Activated T-cell treated with anti-CD3 and anti-CD28 coated beads for 24 hours (primary cell): ENCODE measurements at regions not wholly inside any gene's neighbourhood (a gene's known extent, or its start where the extent isn't known, plus 50 kb on each side); places are given as distances from the start of the nearest gene placed in this dataset.

Experiments used
- DNase-seq: peaks from one replicate; pipeline ENCODE4 v3.0.0-alpha.2; 2020; ENCODE audit warnings: low read depth

GRCh38 chr2:240287011-240287410 lies 146.6 kb upstream of the OTOS start:
- DNase-seq = no peak

GRCh38 chr2:240287496-240288086 lies 147.1 kb upstream of the OTOS start:
- no peak for DNase-seq

- DNase-seq = no peak
Measured at GRCh38 chr2:240288087-240288521, 147.4 kb upstream of the GPC1 start.

GRCh38 chr2:240289701-240290431 lies 145.6 kb upstream of the GPC1 start:
- DNase-seq = no peak

DNA sequence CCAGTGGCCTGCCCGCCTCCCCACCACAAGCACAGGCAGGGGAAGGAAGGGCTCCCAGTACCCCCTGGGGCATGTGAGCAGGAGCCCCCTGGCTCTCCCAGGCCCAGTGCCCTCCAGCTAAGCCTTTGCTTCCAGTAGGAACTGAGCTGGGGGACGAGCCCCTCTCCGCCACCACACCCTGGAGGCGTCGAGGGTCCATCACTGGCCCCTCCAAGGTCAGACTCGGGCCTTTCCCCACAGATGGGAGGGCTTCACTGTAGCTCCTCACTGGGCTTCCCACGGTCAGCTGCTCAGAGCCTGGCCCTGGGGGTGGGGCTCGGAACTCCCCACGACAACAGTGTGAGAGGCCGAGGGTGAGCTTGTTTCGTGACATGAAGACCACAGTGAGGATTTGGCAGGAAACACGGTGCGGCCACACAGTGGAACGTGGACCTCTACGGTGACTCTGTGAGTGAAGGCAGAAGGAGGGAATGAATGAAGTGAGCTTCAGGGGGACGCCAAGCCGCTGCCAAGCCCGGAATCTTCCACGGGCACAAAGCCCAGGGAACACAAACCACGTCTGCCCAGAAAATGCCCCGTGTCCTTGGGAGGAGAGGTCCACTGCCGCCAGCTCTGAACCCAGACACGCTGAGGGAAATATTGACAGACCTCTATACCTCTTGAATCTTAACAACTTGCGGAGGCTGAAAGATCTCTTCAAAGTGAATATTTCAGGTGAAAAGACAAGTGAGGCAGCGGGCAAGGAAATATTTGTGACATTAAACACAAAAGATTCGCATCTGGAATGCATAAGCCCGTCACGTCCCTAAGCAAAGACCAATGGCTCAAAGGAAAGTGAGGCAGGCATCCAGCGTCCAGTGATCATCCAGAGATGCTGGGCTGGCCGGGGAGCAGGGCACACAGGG lies 144.8 kb upstream of the GPC1 start:
- DNase-seq = no peak

GRCh38 chr2:240291337-240292034 lies 144.0 kb upstream of the GPC1 start:
- DNase-seq = no peak

- DNase-seq = no peak
Measured at GRCh38 chr2:240292035-240292574, 143.4 kb upstream of the GPC1 start.

DNA sequence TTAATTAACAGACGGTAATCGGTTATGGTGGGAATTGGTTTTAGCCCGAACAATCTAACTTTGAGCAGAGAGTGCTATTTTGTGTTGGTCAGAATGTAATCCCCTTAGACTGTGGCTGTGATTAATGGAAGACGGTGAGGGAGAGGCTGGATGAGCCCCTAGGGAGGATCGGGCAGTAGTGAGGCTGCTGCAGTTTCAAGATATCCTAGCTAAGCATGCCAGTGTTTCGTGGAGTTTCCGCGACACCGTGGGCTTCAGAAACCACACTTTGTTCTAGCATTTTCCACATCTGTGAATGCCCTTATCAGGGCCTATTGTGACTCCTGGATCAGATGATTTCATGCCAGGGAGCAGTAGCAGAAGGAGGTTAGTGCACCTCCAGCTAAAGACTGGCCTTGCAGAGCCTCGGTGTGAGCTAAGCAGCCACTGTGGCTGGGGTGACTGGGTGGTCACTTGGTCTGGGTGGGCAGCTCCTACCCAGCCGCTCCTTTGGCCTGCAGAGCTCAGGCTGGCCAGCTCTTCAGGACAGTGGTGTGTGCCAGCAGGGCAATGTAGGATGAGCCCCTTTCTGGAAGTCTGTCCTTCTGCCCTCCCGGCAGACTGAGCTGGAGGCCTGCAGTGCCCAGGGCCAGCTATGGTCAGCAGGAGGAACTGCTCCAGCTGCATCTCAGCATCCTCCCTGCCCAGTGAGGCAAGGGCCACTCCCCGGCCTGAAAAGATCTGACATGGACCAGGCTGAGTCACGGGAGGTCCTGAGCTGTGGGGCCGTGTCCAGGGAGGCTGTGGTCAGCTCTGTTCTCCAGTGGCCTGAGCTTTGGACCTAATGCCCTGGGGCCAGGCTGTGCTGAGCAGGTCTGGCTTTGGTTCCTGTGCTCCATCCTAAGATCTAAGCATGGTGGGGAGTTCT lies 142.6 kb upstream of the GPC1 start:
- DNase-seq = no peak

DNA sequence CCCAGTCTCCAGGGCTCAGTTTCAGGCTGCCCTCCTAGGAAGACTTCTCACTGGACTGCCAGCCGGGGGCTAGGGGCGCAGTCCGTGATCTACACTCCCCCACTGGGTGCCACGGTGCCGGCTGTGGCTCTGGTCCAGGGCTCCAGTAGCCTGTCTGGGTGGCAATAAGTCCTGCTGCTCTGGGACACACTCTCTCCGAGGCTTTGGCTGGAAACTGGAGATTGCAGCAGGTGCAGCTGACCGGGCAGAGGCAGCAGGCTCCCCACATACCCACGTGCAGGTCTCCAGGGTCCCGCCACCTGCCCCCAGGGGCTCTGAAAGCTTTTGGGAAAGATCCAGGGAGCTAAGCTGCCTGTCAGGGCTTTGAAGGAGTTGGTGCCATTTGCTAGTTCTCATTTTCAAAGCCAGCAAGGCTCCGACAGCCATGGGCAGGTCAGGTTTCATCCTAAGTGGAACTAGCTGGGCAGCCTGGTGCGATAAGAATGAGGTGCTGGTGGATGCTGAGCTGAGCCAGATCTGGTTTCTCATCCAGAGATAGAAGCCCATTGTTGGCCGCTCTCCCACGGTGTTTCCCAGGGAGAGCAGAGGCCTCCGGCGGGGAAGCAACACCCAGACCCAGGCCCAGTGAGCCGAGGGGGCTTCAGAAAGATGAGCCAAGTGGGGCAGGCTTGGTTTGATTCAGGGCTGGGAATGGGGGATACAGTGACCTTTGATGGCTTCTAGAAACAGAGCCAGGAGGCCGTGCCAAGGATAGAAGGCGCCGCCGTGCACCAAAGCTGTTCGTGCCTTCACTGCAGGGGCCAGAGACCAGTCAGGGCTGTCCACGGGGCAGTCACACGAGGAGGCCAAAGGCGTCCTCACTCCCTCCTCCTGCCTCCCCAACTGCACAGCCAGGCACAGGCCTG lies 141.7 kb upstream of the GPC1 start:
- DNase-seq = no peak

GRCh38 chr2:240294514-240294913 lies 140.9 kb upstream of the GPC1 start:
- DNase-seq = no peak

- DNase-seq = no peak
Measured at GRCh38 chr2:240295256-240296103, 140.0 kb upstream of the GPC1 start.

GRCh38 chr2:240296104-240296406 lies 139.4 kb upstream of the GPC1 start:
- no peak for DNase-seq

DNA sequence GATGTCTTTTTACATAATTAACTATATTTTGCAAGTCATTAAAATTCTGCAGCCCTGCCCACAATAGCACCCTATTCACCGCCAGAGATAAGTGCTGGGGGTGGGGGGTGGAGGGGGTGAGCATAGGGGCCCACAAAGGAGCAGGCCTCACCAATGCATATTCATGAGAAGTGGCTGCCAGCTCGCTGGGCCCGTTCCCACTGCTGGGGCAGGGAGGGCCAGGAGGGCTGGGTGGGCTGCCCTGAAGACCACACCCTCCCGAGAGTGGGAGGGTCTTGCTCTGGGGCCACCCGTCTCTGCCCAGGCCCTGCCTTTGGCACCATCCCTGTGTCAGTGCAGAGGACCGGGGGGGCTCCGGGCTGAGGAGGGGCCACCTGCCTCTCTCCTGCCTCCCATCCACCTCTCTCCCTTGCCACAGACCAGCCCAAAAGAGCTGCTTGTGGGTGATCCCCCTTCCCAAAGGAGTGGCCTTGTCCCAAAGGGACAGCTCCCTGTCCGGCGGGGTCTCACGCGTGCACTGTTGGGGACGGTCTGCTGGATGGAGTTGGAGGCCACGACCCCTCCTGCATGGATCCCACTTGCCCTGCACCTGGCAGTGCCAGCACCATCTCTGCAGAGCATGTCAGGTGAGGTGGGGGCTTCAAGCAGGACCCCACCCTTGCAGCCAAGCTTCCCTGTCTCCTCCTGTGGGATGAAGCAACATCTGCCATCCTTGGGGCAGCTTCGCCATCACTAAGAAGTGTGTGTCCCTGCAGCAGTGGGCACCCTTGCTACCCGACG lies 138.8 kb upstream of the GPC1 start:
- DNase-seq = no peak

GRCh38 chr2:240297256-240298116 lies 138.0 kb upstream of the GPC1 start:
- DNase-seq = no peak

GRCh38 chr2:240298117-240298790 lies 137.2 kb upstream of the GPC1 start:
- DNase-seq = no peak

GRCh38 chr2:240298803-240299709 lies 136.4 kb upstream of the GPC1 start:
- DNase-seq = no peak
